A549 (cell line): ENCODE measurements at regions not wholly inside any gene's neighbourhood (a gene's known extent, or its start where the extent isn't known, plus 50 kb on each side); places are given as distances from the start of the nearest gene placed in this dataset.
A peak's percentile ranks its signal among the peaks of the same experiment; 100 is the strongest.

Source experiments
- ATAC-seq, 2 experiments: fragments of 200-7000 bp in 1 of 2; fragments of >200 bp in 1 of 2; cut with Nextera tagmentation in 1 of 2; cut with Tn5 transposase in 1 of 2; 3 replicates each; pipeline versions ENCODE4 v1.8.0 to v1.9.1; 2018 to 2020; ENCODE audit warnings: mild to moderate bottlenecking in 1 of 2, moderate library complexity in 1 of 2
- CTCF ChIA-PET: fragments of 300-600 bp; sonication (Branson Sonifier 250); formaldehyde crosslinking; extraction: SDS; loops from one replicate; lab custom pipeline; 2021; ENCODE audit warnings: antibody characterized with exemption, inconsistent platforms; lab: Yijun Ruan, JAX
- POLR2A ChIA-PET: fragments of 350-600 bp; formaldehyde crosslinking; extraction: SDS; loops from one replicate; lab custom pipeline; 2021; ENCODE audit warnings: antibody characterized with exemption, inconsistent platforms; lab: Yijun Ruan, JAX
- DNase-seq, 2 experiments: peaks; one replicate each; pipeline versions ENCODE4 v3.0.0 to v3.0.0-alpha.2; 2011 to 2016; ENCODE audit warnings: low read depth in 1 of 2, low spot score in 1 of 2
- FAIRE-seq: peaks from 2 replicates; lab custom pipeline; 2011; peaks lifted over from hg19 to GRCh38; lab: Jason Lieb, UNC
- H3K27ac ChIP-seq, 2 experiments: fragments of >200 bp; sonication (Bioruptor Twin); formaldehyde crosslinking; 3 replicates each; pipeline ENCODE4 v1.5.1; 2016 to 2017
- H3K4me1 ChIP-seq: fragments of >200 bp; sonication (Bioruptor Twin); formaldehyde crosslinking; 3 replicates; pipeline ENCODE4 v1.6.1; 2016
- H3K4me2 ChIP-seq: fragments of >200 bp; sonication (Bioruptor Twin); formaldehyde crosslinking; 3 replicates; pipeline ENCODE4 v1.6.1; 2016
- H3K4me3 ChIP-seq: fragments of >200 bp; sonication (Bioruptor Twin); formaldehyde crosslinking; 3 replicates; pipeline ENCODE4 v1.5.1; 2016
- H3K9me3 ChIP-seq: fragments of >200 bp; sonication (Bioruptor Twin); formaldehyde crosslinking; 3 replicates; pipeline ENCODE4 v1.6.1; 2016
- CBX8 ChIP-seq: fragments of 200-600 bp; sonication (generic); IDR thresholded peaks from 2 replicates; pipeline ENCODE4 v1.6.1; 2016
- CHD4 ChIP-seq: fragments of 200-600 bp; sonication (generic); IDR thresholded peaks from 2 replicates; pipeline ENCODE4 v1.6.1; 2016; ENCODE audit warnings: antibody characterized with exemption, mild to moderate bottlenecking, borderline replicate concordance
- CTCF ChIP-seq: fragments of >200 bp; sonication (Bioruptor Twin); formaldehyde crosslinking; IDR thresholded peaks from 3 replicates; pipeline ENCODE4 v1.5.1; 2016
- EHMT2 ChIP-seq: fragments of 200-600 bp; sonication (generic); IDR thresholded peaks from 2 replicates; pipeline ENCODE4 v1.6.1; 2016; ENCODE audit warnings: antibody characterized with exemption, low read depth, mild to moderate bottlenecking, moderate library complexity
- ESRRA ChIP-seq: fragments of 150-350 bp; IDR thresholded peaks from 2 replicates; pipeline ENCODE4 v1.6.1; 2014; ENCODE audit warnings: mild to moderate bottlenecking, low read length, borderline replicate concordance
- FOXS1 ChIP-seq: fragments of 250-450 bp; sonication (Bioruptor Pico); IDR thresholded peaks from 2 replicates; pipeline ENCODE4 v1.5.0; 2020; ENCODE audit warnings: mild to moderate bottlenecking, moderate library complexity
- GATA3 ChIP-seq: IDR thresholded peaks from 2 replicates; pipeline ENCODE4 v1.6.1; 2012; ENCODE audit warnings: borderline replicate concordance
- HES2 ChIP-seq: fragments of >200 bp; sonication (Bioruptor Twin); formaldehyde crosslinking; IDR thresholded peaks from 2 replicates; pipeline ENCODE4 v1.6.1; 2016
- JUNB ChIP-seq: fragments of >200 bp; sonication (Bioruptor Twin); formaldehyde crosslinking; IDR thresholded peaks from 2 replicates; pipeline ENCODE4 v1.6.1; 2016
- KDM5A ChIP-seq: fragments of 200-600 bp; sonication (generic); IDR thresholded peaks from 2 replicates; pipeline ENCODE4 v1.6.1; 2016; ENCODE audit warnings: antibody characterized with exemption, mild to moderate bottlenecking
- MAFK ChIP-seq: fragments of 450-650 bp; IDR thresholded peaks from 2 replicates; pipeline ENCODE4 v1.6.1; 2014; ENCODE audit not compliant: partially characterized antibody
- MYC ChIP-seq: IDR thresholded peaks from 2 replicates; pipeline ENCODE4 v1.6.1; 2012; ENCODE audit warnings: mild to moderate bottlenecking, inconsistent platforms, low read length, improper control_type of control experiment, borderline replicate concordance
- NPAS2 ChIP-seq: fragments of 250-450 bp; sonication (Bioruptor Pico); IDR thresholded peaks from 2 replicates; pipeline ENCODE4 v1.8.0; 2022; ENCODE audit warnings: mild to moderate bottlenecking, moderate library complexity, borderline replicate concordance
- NR3C1 ChIP-seq: fragments of >200 bp; sonication (Bioruptor Twin); formaldehyde crosslinking; IDR thresholded peaks from 3 replicates; pipeline ENCODE4 v1.6.1; 2017
- PBX3 ChIP-seq: IDR thresholded peaks from 2 replicates; pipeline ENCODE4 v1.6.1; 2012
- POLR2AphosphoS2 ChIP-seq: conservative IDR thresholded peaks from 2 replicates; pipeline ENCODE4 v1.6.1; 2012; ENCODE audit warnings: low read length, improper control_type of control experiment, inconsistent platforms
- RAD21 ChIP-seq, 2 experiments: fragments of >200 bp in 1 of 2; sonication (Bioruptor Twin) in 1 of 2; formaldehyde crosslinking in 1 of 2; IDR thresholded peaks in 1 of 2; conservative IDR thresholded peaks in 1 of 2; 2 replicates in 1 of 2; 3 replicates in 1 of 2; pipeline ENCODE4 v1.6.1; 2012 to 2018; ENCODE audit warnings: inconsistent platforms in 1 of 2
- RCOR1 ChIP-seq: fragments of 150-350 bp; IDR thresholded peaks from 2 replicates; pipeline ENCODE4 v1.6.1; 2014; ENCODE audit warnings: antibody characterized with exemption, low read length, low read depth
- RFX5 ChIP-seq: fragments of 450-650 bp; IDR thresholded peaks from 2 replicates; pipeline ENCODE4 v1.7.1; 2014; ENCODE audit warnings: antibody characterized with exemption, mild to moderate bottlenecking, moderate library complexity
- RNF2 ChIP-seq: fragments of 200-600 bp; sonication (generic); IDR thresholded peaks from 2 replicates; pipeline ENCODE4 v1.6.1; 2016; ENCODE audit warnings: low read depth, mild to moderate bottlenecking, antibody characterized with exemption, moderate library complexity, borderline replicate concordance
- SMC3 ChIP-seq: fragments of >200 bp; sonication (Bioruptor Twin); formaldehyde crosslinking; IDR thresholded peaks from 3 replicates; pipeline ENCODE4 v1.6.1; 2018; ENCODE audit warnings: inconsistent platforms
- SREBF2 ChIP-seq: fragments of 450-650 bp; IDR thresholded peaks from 2 replicates; pipeline ENCODE4 v1.6.1; 2014; ENCODE audit warnings: mild to moderate bottlenecking, moderate library complexity
- TFCP2L1 ChIP-seq: fragments of 250-450 bp; sonication (Bioruptor Pico); IDR thresholded peaks from 2 replicates; pipeline ENCODE4 v1.5.0; 2021; ENCODE audit warnings: mild to moderate bottlenecking
- TP53 ChIP-seq: fragments of 250-450 bp; sonication (Bioruptor Pico); IDR thresholded peaks from 2 replicates; pipeline ENCODE4 v1.5.0; 2021; ENCODE audit warnings: mild to moderate bottlenecking, moderate library complexity
- USF2 ChIP-seq: fragments of 450-650 bp; IDR thresholded peaks from 2 replicates; pipeline ENCODE4 v1.6.1; 2014; ENCODE audit warnings: antibody characterized with exemption
- WGBS: methylation state at CpG from one replicate; pipeline ENCODE4 v1.1.6; 2017; ENCODE audit errors: missing lambda C conversion rate; 5-methylcytosine and 5-hydroxymethylcytosine counted together

- FAIRE-seq (no peak), ATAC-seq (no peak), DNase-seq (no peak)
- no peak for TF ChIP-seq POLR2AphosphoS2
- no peak for TF ChIP-seq HES2
- TF ChIP-seq EHMT2, result no peak
- TF ChIP-seq JUNB, result no peak
- TF ChIP-seq MYC, result no peak
- no peak for TF ChIP-seq RCOR1
- no peak for TF ChIP-seq FOXS1 (CRISPR knock-in tag)
- no peak for TF ChIP-seq TFCP2L1 (CRISPR knock-in tag)
- TF ChIP-seq RFX5, result no peak
- TF ChIP-seq SMC3, result no peak
- no peak for TF ChIP-seq TP53 (CRISPR knock-in tag)
- no peak for TF ChIP-seq USF2
- TF ChIP-seq NPAS2 (CRISPR knock-in tag), result no peak
- TF ChIP-seq CHD4, result no peak
- TF ChIP-seq GATA3, result no peak
- no peak for TF ChIP-seq PBX3
- TF ChIP-seq RNF2, result no peak
- no peak for TF ChIP-seq RAD21 (conservative IDR thresholded peaks at IDR 0.05 in 1 of 2, IDR thresholded peaks at IDR 0.05 in 1 of 2)
- TF ChIP-seq SREBF2, result no peak
- TF ChIP-seq NR3C1, result no peak
- POLR2A ChIA-PET, result no interaction called here
- CTCF ChIA-PET, result no interaction called here
- Histone ChIP-seq H3K9me3 (no peaks in the 10 kb centered on the region), H3K4me2 (no peak overlapping the region), H3K27ac (no peak overlapping the region), H3K4me3 (no peak overlapping the region), H3K4me1 (no peaks in the 10 kb centered on the region)
Measured at GRCh38 chr12:90404071-90404470, 550.9 kb downstream of the CCER1 start.

- H3K4me1 ChIP-seq, result no peaks in the 10 kb centered on the region
- FAIRE-seq (no peak), ATAC-seq (no peak)
- H3K27ac ChIP-seq, result no peak overlapping the region
- H3K4me3 ChIP-seq, result no peak overlapping the region
- POLR2A ChIA-PET, result no interaction called here
- H3K9me3 ChIP-seq, result peaks cover 8% of the 10 kb centered on the region; the same call in 2 of the 3 replicates
- WGBS, result 56% methylated on average over 2 of the region's 2 CpGs
- no peak for TF ChIP-seq KDM5A
- peak; percentile 70 for TF ChIP-seq MAFK
- TF ChIP-seq, all 56 proteins: peak for 1
- no peak overlapping the region for H3K4me2 ChIP-seq
- CTCF ChIA-PET, result no interaction called here
- no peak for DNase-seq
Measured at GRCh38 chr12:90401185-90401584, 553.8 kb downstream of the CCER1 start.

- no peak overlapping the region for H3K27ac ChIP-seq
- no peak for FAIRE-seq
- H3K4me1 ChIP-seq, result no peaks in the 10 kb centered on the region
- TF ChIP-seq ESRRA (no peak), CTCF (no peak), GATA3 (no peak), CBX8 (no peak)
- TF ChIP-seq, all 56 proteins: peak for 0
- ChIA-PET POLR2A (no interaction called here), CTCF (interaction anchor here (1.2 kb wide), 1 partner anchor 9 kb away, joined by 3 read pairs; no protein-coding TSS in a partner anchor)
- no peak overlapping the region for H3K4me2 ChIP-seq
- DNase-seq, result no peak
- H3K4me3 ChIP-seq, result no peak overlapping the region
- ATAC-seq, result no peak
- peaks cover 15% of the 10 kb centered on the region; the same call in 2 of the 3 replicates for H3K9me3 ChIP-seq
Measured at GRCh38 chr12:90399357-90399756, 555.6 kb downstream of the CCER1 start.
